T-helper 17 cell (primary cell): ENCODE measurements at regions not wholly inside any gene's neighbourhood (a gene's known extent, or its start where the extent isn't known, plus 50 kb on each side); places are given as distances from the start of the nearest gene placed in this dataset.
A peak's percentile ranks its signal among the peaks of the same experiment; 100 is the strongest.

Experiments used
- ATAC-seq: fragments of 150-1000 bp; cut with Tn5 transposase; 2 replicates; pipeline ENCODE4 v1.10.0; 2021; ENCODE audit warnings: mild to moderate bottlenecking, moderate library complexity
- DNase-seq, 3 donors: peaks; one replicate each; pipeline versions ENCODE4 v3.0.0 to v3.0.0-alpha.2; 2020 to 2021
- H3K9me3 ChIP-seq: one replicate; pipeline ENCODE4 v1.7.0; 2013; ENCODE audit warnings: low read length, mild to moderate bottlenecking; ENCODE audit not compliant: control insufficient read depth, poor library complexity, severe bottlenecking
- H3K27ac Mint-ChIP-seq: one replicate; pipeline ENCODE4 v1.8.0; 2022; ENCODE audit warnings: mild to moderate bottlenecking, moderate library complexity, mixed read lengths
- H3K27me3 Mint-ChIP-seq: one replicate; pipeline ENCODE4 v1.8.0; 2022; ENCODE audit warnings: mixed read lengths
- H3K36me3 Mint-ChIP-seq: one replicate; pipeline ENCODE4 v1.8.0; 2022; ENCODE audit warnings: low read depth, mixed read lengths
- H3K4me1 Mint-ChIP-seq: one replicate; pipeline ENCODE4 v1.8.0; 2022; ENCODE audit warnings: mild to moderate bottlenecking, mixed read lengths
- H3K4me3 Mint-ChIP-seq: one replicate; pipeline ENCODE4 v1.8.0; 2022; ENCODE audit warnings: mild to moderate bottlenecking, moderate library complexity, mixed read lengths

DNA sequence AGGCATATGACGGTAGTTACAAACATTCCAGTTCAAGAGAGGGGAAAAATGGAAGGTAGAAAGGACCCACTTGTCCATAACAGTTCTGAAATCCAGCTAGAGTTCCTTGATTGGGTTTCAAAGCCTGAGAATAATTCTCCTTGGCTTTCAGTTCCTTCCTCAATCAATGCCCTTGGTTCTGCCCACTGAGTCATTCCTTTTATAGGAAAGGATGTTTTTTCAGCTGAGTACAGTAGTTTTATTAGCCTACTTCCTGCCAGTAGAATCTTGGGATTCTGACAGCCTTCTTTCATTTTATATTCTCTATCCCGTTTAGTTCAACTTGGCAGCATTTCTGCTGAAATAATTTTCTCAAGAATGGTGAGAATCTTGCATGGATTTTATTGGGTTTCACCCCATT lies 386.9 kb upstream of the SMC2 start:
- no peaks in the 10 kb centered on the region for H3K9me3 ChIP-seq
- H3K27ac Mint-ChIP-seq = no peak overlapping the region
- no peaks in the 10 kb centered on the region for H3K36me3 Mint-ChIP-seq
- no peak for ATAC-seq
- no peak for DNase-seq
- H3K27me3 Mint-ChIP-seq = no peaks in the 10 kb centered on the region
- H3K4me3 Mint-ChIP-seq = no peak overlapping the region
- H3K4me1 Mint-ChIP-seq = no peaks in the 10 kb centered on the region

DNA sequence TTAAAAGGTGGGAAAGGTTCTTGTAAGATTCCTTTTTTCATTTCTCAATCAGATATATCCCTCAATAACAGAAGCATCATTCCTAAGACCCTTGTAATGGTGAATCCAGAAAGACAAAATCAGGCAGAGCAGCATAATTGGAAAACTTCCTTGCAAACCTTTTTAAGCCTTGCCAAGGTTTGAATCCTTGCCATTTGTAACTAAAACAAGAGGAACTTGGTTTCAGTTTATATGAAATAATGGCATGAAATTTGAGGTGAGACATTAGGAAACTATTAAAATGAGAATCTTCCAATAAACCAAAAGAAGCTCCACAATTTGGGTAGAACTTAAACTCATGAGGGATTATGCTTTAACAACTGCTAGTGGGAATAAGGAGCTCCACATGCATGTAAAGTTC lies 384.7 kb upstream of the SMC2 start:
- ATAC-seq = no peak
- Mint-ChIP-seq H3K36me3 (no peaks in the 10 kb centered on the region), H3K4me1 (no peaks in the 10 kb centered on the region), H3K4me3 (no peak overlapping the region), H3K27ac (no peak overlapping the region), H3K27me3 (no peaks in the 10 kb centered on the region)
- no peak for DNase-seq
- no peaks in the 10 kb centered on the region for H3K9me3 ChIP-seq

DNA sequence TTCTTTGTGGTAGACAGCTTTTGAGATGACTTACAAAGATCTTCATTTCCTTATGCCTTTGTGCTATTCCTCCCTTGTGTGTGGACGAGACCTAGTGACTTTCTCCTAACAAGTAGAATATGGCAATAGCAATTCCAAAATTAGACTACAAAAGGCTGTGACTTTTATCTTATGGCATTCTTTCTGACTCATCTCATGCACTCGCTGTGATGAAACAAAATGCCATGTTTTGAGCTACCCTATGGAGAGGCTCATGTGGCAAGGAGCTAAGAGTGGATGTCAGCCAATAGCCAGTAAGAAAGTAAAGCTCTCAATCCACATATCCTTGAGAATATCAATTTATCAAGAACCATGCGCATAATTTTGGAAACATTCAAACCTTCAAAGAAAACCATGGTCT lies 380.5 kb upstream of the SMC2 start:
- Mint-ChIP-seq H3K27me3 (no peaks in the 10 kb centered on the region), H3K36me3 (no peaks in the 10 kb centered on the region), H3K4me1 (no peaks in the 10 kb centered on the region), H3K4me3 (no peak overlapping the region), H3K27ac (no peak overlapping the region)
- ATAC-seq = no peak
- H3K9me3 ChIP-seq = no peaks in the 10 kb centered on the region
- no peak for DNase-seq

DNA sequence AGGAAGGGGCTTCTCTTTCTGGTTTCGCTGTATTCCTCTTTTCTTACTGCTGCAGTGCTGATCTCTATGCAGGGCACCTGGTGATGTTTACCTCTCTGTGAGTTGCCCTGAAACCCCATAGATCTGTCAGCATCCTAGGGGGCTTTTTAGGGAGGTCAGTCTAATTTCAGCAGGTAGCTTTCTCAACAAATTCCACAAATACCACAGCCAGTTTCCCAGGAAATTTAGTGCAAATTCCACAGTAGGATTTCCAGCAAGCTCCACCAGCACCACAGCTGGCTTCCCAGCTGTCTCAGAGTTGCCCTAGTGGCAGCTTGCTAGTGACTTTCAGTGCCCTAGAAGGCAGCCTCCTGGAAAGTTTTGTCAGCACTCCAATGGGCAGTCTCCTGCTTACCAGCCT lies 379.1 kb upstream of the SMC2 start:
- Mint-ChIP-seq H3K4me3 (no peak overlapping the region), H3K36me3 (no peaks in the 10 kb centered on the region), H3K27ac (no peak overlapping the region), H3K4me1 (no peaks in the 10 kb centered on the region), H3K27me3 (no peaks in the 10 kb centered on the region)
- no peaks in the 10 kb centered on the region for H3K9me3 ChIP-seq
- ATAC-seq = no peak
- no peak for DNase-seq

DNA sequence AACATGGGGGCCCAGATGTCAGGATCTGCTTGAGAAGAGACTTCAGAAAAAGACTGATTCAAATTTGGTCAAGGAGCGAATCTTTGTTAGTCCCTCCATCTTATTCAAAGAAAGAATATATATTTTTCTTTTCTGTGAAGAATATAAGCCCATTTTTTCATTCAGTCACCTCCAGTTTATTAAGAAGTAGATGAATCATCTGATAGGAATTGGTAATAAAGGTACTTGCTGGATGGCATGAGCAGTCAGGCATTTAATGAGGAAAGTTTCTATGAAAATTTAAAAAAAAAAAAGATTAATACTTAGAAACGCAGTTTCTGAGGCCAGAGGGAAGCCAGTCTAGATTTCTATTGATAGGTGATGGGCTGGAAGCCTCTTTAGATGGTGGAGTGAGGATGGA lies 373.1 kb upstream of the SMC2 start:
- no peak for ATAC-seq
- no peak for DNase-seq
- H3K4me3 Mint-ChIP-seq = no peak overlapping the region
- H3K27ac Mint-ChIP-seq = no peak overlapping the region
- no peaks in the 10 kb centered on the region for H3K4me1 Mint-ChIP-seq
- H3K36me3 Mint-ChIP-seq = no peaks in the 10 kb centered on the region
- H3K27me3 Mint-ChIP-seq = no peaks in the 10 kb centered on the region
- H3K9me3 ChIP-seq = no peaks in the 10 kb centered on the region

DNA sequence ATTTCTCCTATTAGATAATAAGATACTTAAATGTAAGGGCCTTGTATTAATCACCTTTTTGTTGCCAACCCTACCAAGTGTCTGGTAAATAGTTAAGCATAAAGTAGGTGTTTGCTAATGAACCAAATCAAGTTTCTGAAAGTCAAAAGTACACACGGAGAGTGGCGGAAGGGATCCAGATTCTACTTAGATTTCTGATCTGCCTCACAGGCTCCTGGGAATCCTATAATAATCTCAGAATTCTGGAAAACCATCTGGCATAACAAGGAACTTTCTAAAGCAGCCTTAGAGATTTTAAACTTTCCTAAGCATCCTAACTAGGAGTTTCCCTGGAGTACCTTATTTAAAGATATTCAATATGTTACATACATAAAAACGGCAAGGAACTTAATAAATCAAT lies 363.2 kb upstream of the SMC2 start:
- no peak for DNase-seq
- Mint-ChIP-seq H3K36me3 (no peaks in the 10 kb centered on the region), H3K4me3 (no peak overlapping the region), H3K27me3 (no peaks in the 10 kb centered on the region), H3K27ac (no peak overlapping the region), H3K4me1 (no peaks in the 10 kb centered on the region)
- ATAC-seq = no peak
- H3K9me3 ChIP-seq = no peaks in the 10 kb centered on the region

DNA sequence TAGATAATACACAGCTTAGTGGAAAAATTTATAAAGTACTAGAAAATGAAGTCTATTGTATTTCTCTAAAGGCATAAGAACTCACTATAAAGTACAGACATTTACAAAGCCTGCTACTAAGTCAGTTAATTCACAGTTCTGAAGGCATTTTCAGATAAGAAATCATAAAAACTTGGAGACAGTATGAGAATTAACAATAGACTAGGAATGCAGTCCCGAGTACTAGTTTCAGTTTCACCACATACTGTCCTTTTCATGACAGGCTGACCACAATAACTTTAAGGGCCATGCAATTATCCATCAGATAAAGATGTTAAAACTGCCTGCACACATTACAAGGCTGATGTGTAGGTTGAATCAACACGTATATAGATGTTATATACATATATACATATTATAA lies 362.6 kb upstream of the SMC2 start:
- Mint-ChIP-seq H3K27me3 (no peaks in the 10 kb centered on the region), H3K27ac (no peak overlapping the region), H3K4me1 (no peaks in the 10 kb centered on the region), H3K4me3 (no peak overlapping the region), H3K36me3 (no peaks in the 10 kb centered on the region)
- no peak for ATAC-seq
- no peak for DNase-seq
- H3K9me3 ChIP-seq = no peaks in the 10 kb centered on the region

DNA sequence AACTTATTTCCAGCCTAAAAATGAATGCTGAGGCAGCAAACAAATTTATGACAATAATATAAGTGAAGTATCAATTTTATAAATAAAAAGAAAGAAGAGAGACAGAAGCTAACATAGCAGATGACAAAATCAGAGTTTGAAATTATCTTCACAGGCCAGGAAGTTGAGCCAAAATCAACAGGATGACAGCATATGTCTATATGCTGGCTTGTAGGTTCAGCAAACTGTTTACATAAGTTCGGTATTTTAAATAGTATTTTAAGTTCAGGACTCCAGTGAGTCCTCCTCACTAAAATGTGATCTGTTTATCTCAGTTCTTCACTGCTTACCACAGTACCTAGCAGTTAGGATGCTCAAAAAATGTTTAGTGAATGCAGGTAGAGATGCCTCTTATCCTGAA lies 359.6 kb upstream of the SMC2 start:
- Mint-ChIP-seq H3K36me3 (no peaks in the 10 kb centered on the region), H3K4me3 (no peak overlapping the region), H3K27ac (no peak overlapping the region), H3K4me1 (no peaks in the 10 kb centered on the region), H3K27me3 (no peaks in the 10 kb centered on the region)
- H3K9me3 ChIP-seq = no peaks in the 10 kb centered on the region
- ATAC-seq = no peak
- DNase-seq = no peak

DNA sequence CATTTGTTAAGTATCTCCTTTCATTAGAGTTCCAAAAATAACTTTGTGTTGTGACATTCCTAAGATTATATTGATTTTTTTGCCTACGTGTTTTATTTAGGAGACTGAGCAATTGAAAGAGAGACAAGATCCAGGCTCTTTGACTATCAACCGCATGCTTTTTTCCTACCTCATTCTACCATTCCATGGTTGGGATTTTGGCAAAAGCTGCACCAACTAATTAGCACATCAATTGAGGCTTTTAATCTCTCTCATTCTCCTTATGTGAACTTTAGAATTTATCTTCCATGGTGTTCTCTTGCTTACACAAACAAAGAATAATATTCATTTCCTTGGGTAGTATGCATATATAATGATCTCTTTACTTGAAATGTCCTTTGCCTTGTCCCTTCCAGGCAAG lies 338.7 kb upstream of the SMC2 start:
- Mint-ChIP-seq H3K27ac (no peak overlapping the region), H3K36me3 (no peaks in the 10 kb centered on the region), H3K4me3 (no peak overlapping the region), H3K4me1 (no peaks in the 10 kb centered on the region), H3K27me3 (no peaks in the 10 kb centered on the region)
- H3K9me3 ChIP-seq = no peaks in the 10 kb centered on the region
- ATAC-seq (no peak), DNase-seq (no peak)

DNA sequence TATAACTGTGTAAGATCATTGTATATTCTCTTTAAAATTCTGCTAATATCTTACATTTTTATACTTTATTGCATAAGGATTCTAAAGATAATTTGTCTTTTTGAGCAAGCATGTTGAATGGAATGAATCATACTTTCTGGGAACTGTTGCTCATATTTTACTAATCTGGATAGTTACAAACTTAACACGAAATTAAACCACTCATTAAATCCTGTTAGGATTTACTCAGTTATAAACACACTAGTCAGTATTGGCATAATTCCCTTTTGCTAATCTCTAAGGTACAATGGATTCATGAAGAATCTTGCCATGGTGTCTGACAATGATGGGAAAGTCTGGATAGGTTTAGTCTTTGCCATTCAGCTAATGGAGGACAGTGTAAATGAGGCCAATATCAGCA lies 338.1 kb upstream of the SMC2 start:
- no peaks in the 10 kb centered on the region for H3K27me3 Mint-ChIP-seq
- H3K27ac Mint-ChIP-seq = no peak overlapping the region
- no peaks in the 10 kb centered on the region for H3K9me3 ChIP-seq
- no peak for ATAC-seq
- no peaks in the 10 kb centered on the region for H3K36me3 Mint-ChIP-seq
- H3K4me3 Mint-ChIP-seq = no peak overlapping the region
- DNase-seq = no peak
- no peaks in the 10 kb centered on the region for H3K4me1 Mint-ChIP-seq

DNA sequence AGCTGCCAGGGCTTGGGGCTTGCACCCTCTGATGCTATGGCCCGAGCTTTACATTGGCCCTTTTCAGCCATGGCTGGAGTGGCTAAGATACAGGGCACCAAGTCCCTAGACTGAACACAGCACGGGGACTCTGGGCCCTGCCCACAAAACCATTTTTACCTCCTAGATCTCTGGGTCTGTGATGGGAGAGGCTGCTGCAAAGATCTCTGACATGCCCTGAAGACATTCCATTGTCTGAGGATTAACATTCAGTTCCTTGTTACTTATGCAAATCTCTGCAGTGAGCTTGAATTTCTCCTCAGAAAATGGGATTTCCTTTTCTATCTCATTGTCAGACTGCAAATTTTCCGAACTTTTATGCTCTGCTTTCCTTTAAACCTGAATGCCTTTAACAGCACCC lies 337.0 kb upstream of the SMC2 start:
- ATAC-seq = no peak
- Mint-ChIP-seq H3K4me1 (no peaks in the 10 kb centered on the region), H3K27me3 (no peaks in the 10 kb centered on the region), H3K36me3 (no peaks in the 10 kb centered on the region), H3K4me3 (no peak overlapping the region), H3K27ac (no peak overlapping the region)
- no peaks in the 10 kb centered on the region for H3K9me3 ChIP-seq
- no peak for DNase-seq

DNA sequence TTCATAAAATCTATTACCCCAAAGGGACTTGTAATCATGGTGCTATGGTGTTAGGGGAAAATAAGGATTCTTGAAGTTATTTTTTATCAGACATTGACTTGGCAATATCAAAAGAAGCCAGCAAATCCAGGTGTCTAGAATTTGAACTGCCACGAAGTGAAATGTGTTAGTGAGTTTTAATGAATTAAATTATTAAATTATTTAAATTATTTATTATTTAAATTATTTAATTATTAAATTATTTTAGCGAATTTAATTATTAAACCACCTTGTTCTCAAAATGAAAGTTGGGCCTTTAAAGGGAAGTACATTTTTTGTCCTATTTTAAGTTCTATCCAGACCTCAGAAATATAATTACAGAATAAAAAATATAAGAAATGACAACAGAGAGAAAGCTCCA lies 332.6 kb upstream of the SMC2 start:
- ATAC-seq = no peak
- no peaks in the 10 kb centered on the region for H3K27me3 Mint-ChIP-seq
- no peak overlapping the region for H3K4me3 Mint-ChIP-seq
- H3K27ac Mint-ChIP-seq = no peak overlapping the region
- no peaks in the 10 kb centered on the region for H3K4me1 Mint-ChIP-seq
- no peaks in the 10 kb centered on the region for H3K36me3 Mint-ChIP-seq
- no peak for DNase-seq
- H3K9me3 ChIP-seq = no peaks in the 10 kb centered on the region

DNA sequence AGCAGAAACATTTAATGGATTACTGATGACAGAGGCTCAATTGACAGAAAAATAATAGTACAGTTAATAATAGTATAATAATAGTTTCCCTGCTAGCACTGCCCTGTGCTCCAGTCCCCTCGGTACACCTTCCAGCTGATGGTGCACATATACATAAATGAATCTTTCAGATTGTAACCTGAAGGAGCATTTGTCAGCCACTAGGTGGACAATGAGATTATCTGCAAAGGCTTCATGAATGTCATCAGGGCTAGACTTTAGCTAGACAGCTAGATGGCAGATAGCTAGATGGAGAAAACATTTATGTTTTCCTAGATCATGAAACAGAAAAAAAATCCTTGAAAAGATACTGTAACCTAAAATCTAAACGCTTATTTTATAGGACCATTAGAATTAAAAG lies 304.4 kb upstream of the SMC2 start:
- H3K27me3 Mint-ChIP-seq = no peaks in the 10 kb centered on the region
- H3K36me3 Mint-ChIP-seq = no peaks in the 10 kb centered on the region
- peak overlapping the region; percentile 8 for H3K27ac Mint-ChIP-seq
- DNase-seq = no peak
- H3K4me1 Mint-ChIP-seq = peaks cover 4% of the 10 kb centered on the region
- no peak for ATAC-seq
- H3K4me3 Mint-ChIP-seq = no peak overlapping the region
- no peaks in the 10 kb centered on the region for H3K9me3 ChIP-seq

DNA sequence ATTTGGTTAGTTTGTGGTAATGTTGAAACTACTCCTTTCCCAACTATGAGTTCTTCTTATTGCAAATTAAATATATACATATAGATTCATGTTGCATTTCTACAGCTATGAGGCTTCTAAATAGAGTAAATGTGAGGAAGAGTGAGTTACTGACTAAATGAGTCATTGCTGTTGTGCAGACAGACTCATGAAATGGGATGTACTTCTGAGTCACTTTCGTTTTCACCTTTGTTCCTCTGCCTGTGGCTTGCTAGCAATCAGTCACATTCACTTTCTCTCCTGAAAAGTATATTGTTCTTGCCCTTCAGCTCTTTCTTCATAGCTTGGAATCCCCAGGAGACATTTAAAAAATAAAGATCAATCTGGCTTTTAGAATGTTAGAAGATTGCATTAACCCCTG lies 295.5 kb upstream of the SMC2 start:
- Mint-ChIP-seq H3K27ac (peak overlapping the region; percentile 47), H3K4me1 (no peaks in the 10 kb centered on the region), H3K36me3 (no peaks in the 10 kb centered on the region), H3K4me3 (peak overlapping the region; percentile 73), H3K27me3 (no peaks in the 10 kb centered on the region)
- H3K9me3 ChIP-seq = no peaks in the 10 kb centered on the region
- peak; percentile 54 for ATAC-seq
- no peak for DNase-seq

DNA sequence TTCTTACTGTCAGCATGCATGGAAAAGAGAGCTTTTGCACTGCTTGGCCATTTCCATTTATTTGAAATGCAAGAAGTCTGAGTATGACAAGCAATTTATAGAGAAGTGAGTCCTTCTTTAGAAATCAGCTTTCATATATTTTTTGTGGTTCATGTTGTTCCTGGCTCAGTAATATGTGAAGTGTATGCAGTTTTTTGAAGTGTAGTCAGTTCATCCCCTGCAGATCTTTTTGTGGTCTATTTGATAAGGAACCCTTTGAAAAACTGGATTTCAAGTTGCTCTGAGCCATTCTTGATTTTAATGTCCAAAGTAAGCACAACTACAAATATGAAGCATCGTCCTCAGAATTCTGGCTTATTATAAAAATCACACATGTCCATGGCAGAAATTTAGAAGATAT lies 294.1 kb upstream of the SMC2 start:
- Mint-ChIP-seq H3K4me3 (no peak overlapping the region), H3K27me3 (no peaks in the 10 kb centered on the region), H3K36me3 (no peaks in the 10 kb centered on the region), H3K27ac (no peak overlapping the region), H3K4me1 (no peaks in the 10 kb centered on the region)
- H3K9me3 ChIP-seq = no peaks in the 10 kb centered on the region
- ATAC-seq (no peak), DNase-seq (no peak)
